Cardiac muscle cell (in vitro differentiated cells and primary cell): ENCODE measurements at regions not wholly inside any gene's neighbourhood (a gene's known extent, or its start where the extent isn't known, plus 50 kb on each side); places are given as distances from the start of the nearest gene placed in this dataset.

Experiments used
- DNase-seq, 2 donors: peaks; one replicate each; pipeline versions ENCODE4 v3.0.0 to v3.0.0-alpha.2; 2010 to 2017; ENCODE audit warnings: low read depth in 1 of 2, low spot score in 1 of 2
- H3K27ac ChIP-seq: fragments of 200-600 bp; sonication (generic); 2 replicates; pipeline ENCODE4 v1.5.1; 2016
- H3K27me3 ChIP-seq: fragments of 200-600 bp; sonication (generic); 2 replicates; pipeline ENCODE4 v1.6.0; 2016; ENCODE audit warnings: control low read depth
- H3K36me3 ChIP-seq: fragments of 200-600 bp; sonication (generic); 2 replicates; pipeline ENCODE4 v1.5.1; 2016; ENCODE audit warnings: control low read depth
- H3K4me1 ChIP-seq: fragments of 200-600 bp; sonication (generic); 2 replicates; pipeline ENCODE4 v1.8.1; 2017; ENCODE audit warnings: low read depth, mild to moderate bottlenecking, mixed run types
- H3K4me3 ChIP-seq: fragments of 200-600 bp; sonication (generic); 2 replicates; pipeline ENCODE4 v1.5.1; 2016; ENCODE audit warnings: mild to moderate bottlenecking
- H3K9me3 ChIP-seq: fragments of 200-600 bp; sonication (generic); 2 replicates; pipeline ENCODE4 v1.5.1; 2017; ENCODE audit warnings: low read depth, mild to moderate bottlenecking, control low read depth
- TF ChIP-seq, protein P1 (sequence below): IDR thresholded peaks from 2 replicates; pipeline ENCODE4 v1.5.1; 2012; ENCODE audit warnings: low read depth, mild to moderate bottlenecking, low read length

DNA sequence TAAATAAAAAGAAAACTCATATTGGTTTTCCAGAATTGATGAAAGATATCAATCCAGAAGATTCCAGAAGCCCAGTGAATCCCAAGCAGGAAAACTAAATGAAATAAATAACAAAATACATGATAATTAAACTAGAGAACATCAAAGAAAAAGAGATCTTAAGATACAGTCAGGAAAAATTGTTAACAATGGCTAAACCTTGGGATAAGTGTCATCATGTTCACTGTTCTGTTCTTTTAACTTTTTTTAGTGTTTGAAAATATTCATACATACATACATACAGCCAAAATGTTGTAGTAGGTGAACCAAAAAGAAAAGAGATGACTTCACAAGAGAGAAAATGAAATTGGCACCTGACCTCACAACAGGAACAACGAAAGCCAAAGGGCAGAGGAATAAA, 72.2 kb upstream of the MYCN start:
- no peaks in the 10 kb centered on the region for H3K27me3 ChIP-seq
- H3K9me3 ChIP-seq, result no peaks in the 10 kb centered on the region
- H3K36me3 ChIP-seq, result no peaks in the 10 kb centered on the region
- no peak overlapping the region for H3K4me3 ChIP-seq
- H3K27ac ChIP-seq, result no peak overlapping the region
- no peaks in the 10 kb centered on the region for H3K4me1 ChIP-seq
- TF ChIP-seq, protein P1, sequence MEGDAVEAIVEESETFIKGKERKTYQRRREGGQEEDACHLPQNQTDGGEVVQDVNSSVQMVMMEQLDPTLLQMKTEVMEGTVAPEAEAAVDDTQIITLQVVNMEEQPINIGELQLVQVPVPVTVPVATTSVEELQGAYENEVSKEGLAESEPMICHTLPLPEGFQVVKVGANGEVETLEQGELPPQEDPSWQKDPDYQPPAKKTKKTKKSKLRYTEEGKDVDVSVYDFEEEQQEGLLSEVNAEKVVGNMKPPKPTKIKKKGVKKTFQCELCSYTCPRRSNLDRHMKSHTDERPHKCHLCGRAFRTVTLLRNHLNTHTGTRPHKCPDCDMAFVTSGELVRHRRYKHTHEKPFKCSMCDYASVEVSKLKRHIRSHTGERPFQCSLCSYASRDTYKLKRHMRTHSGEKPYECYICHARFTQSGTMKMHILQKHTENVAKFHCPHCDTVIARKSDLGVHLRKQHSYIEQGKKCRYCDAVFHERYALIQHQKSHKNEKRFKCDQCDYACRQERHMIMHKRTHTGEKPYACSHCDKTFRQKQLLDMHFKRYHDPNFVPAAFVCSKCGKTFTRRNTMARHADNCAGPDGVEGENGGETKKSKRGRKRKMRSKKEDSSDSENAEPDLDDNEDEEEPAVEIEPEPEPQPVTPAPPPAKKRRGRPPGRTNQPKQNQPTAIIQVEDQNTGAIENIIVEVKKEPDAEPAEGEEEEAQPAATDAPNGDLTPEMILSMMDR, result no peak
- no peak for DNase-seq

DNA sequence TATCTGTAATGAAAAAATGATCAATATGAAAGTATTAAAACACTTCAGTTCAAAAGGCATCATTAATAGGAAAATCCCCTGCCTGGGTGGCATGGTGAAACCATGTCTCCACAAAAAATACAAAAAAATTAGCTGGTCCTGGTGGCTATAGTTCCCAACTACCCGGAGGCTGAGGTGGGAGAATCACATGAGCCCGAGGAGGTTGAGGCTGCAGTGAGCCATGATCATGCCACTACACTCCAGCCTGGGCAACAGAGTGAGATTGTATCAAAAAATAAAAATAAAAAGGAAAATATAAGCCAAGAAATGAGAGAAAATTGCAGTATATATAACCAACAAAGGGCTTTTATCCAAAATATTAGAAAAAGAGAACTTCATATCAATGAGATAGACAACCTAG, 71.6 kb upstream of the MYCN start:
- Histone ChIP-seq H3K27ac (no peak overlapping the region), H3K9me3 (no peaks in the 10 kb centered on the region), H3K4me1 (no peaks in the 10 kb centered on the region), H3K27me3 (no peaks in the 10 kb centered on the region), H3K36me3 (no peaks in the 10 kb centered on the region), H3K4me3 (no peak overlapping the region)
- DNase-seq, result no peak
- TF ChIP-seq, protein P1, result no peak

DNA sequence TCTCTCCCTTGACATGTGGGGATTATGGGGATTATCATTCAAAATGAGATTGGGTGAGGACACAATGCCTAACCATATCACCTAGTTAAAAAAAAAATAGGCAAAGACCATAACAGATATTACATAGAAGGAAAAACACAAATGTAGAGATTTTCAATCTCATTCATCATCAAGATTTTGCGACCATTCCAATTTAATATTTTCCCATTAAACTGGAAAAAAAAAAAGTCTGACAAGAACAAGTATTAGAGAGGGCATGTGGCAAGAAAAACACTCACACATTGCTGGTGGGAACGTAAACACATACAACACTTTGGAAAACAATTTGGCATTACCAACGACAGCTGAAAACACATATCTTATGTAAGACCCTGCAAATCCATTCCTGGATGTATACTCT, 71.0 kb upstream of the MYCN start:
- DNase-seq, result no peak
- H3K27ac ChIP-seq, result no peak overlapping the region
- TF ChIP-seq, protein P1, result no peak

DNA sequence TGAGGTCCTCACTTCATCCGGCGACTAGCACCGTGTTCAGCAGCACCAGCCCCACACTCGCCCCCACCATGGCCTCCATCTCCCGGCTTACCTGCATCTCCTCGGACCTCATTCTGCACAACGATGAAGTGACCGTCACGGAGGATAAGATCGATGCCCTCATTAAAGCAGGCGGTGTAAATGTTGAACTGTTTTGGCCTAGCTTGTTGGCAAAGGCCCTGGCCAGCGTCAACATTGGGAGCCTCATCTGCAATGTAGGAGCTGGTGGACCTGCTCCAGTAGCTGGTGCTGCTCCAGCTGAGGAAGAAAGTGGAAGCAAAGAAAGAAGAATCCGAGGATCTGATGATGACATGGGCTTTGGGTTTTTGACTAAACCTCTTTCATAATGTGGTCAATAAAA, 70.5 kb upstream of the MYCN start:
- no peaks in the 10 kb centered on the region for H3K4me1 ChIP-seq
- H3K4me3 ChIP-seq, result no peak overlapping the region
- no peaks in the 10 kb centered on the region for H3K27me3 ChIP-seq
- no peaks in the 10 kb centered on the region for H3K9me3 ChIP-seq
- DNase-seq, result no peak
- TF ChIP-seq, protein P1, result no peak
- H3K36me3 ChIP-seq, result no peaks in the 10 kb centered on the region
- no peak overlapping the region for H3K27ac ChIP-seq

More for the DNA sequence above, 71.0 kb upstream of the MYCN start:
- Histone ChIP-seq H3K4me1 (no peaks in the 10 kb centered on the region), H3K9me3 (no peaks in the 10 kb centered on the region), H3K4me3 (no peak overlapping the region), H3K27me3 (no peaks in the 10 kb centered on the region), H3K36me3 (no peaks in the 10 kb centered on the region)

DNA sequence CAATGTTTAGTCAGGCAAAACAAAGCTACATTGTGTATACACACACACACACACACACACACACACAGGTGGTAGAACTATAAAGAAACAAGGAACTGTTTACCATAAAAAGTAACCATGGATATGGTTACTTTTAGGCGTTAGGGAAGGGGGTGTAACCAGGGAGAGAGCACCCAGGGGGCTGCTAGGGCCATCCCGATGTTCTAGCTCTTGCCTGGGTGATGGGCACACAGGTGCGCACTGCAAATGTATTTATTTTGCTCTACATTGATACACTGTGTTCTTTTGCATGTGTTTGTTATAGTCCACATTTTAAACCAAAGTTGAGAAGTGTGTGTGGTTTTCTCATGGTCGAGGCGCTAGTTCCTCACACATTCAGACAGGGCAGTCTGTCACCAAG, 69.8 kb upstream of the MYCN start:
- TF ChIP-seq, protein P1, result no peak
- no peak for DNase-seq
- H3K27ac ChIP-seq, result no peak overlapping the region
- H3K4me1 ChIP-seq, result no peaks in the 10 kb centered on the region
- no peak overlapping the region for H3K4me3 ChIP-seq
- H3K9me3 ChIP-seq, result no peaks in the 10 kb centered on the region
- no peaks in the 10 kb centered on the region for H3K27me3 ChIP-seq
- H3K36me3 ChIP-seq, result no peaks in the 10 kb centered on the region

DNA sequence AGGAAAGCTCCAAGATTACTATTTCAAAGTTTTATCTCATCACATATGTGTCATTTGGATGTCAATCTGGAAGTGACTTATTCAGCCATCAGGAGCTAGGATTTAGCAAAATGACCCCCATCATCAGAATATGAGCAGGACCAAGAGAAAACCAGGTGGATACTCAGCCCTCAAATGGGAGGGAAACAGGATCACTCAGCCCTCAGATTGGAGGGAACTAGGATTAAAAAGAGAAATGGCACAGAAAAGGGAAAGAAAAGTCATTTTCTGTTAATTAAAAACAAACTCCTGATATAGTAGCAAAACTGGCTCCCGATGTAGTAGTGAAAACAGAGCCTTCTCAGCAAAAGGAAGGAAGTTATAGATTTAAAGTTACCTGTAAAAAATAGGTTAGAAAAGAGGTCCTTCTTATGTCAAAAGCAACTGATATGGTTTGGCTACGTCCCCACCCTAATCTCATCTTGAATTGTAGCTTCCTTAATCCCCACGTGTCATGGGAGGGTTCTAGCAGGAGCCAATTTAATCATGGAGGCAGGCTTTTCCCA, 69.0 kb upstream of the MYCN start:
- H3K4me3 ChIP-seq, result no peak overlapping the region
- no peaks in the 10 kb centered on the region for H3K27me3 ChIP-seq
- H3K4me1 ChIP-seq, result no peaks in the 10 kb centered on the region
- no peak overlapping the region for H3K27ac ChIP-seq
- H3K36me3 ChIP-seq, result no peaks in the 10 kb centered on the region
- DNase-seq, result no peak
- no peaks in the 10 kb centered on the region for H3K9me3 ChIP-seq
- TF ChIP-seq, protein P1, result no peak
